ENCODE measurements at regions not wholly inside any gene's neighbourhood (a gene's known extent, or its start where the extent isn't known, plus 50 kb on each side); places are given as distances from the start of the nearest gene placed in this dataset.

- H3K79me2 ChIP-seq (ENCODE audit: insufficient read depth, low read length), result no peaks in the 10 kb centered on the region
- TF ChIP-seq EZH2 (IDR thresholded peaks at IDR 0.05; ENCODE audit: borderline replicate concordance, low read length), result no peak
- no peak for TF ChIP-seq CTCF (IDR thresholded peaks at IDR 0.05; ENCODE audit: low read length)
- no peaks in the 10 kb centered on the region for H3K27me3 ChIP-seq (ENCODE audit: insufficient read depth, low read length)
- no peak overlapping the region for H3K4me2 ChIP-seq (ENCODE audit: low read length)
- H3K36me3 ChIP-seq (ENCODE audit: insufficient read depth, low read length), result no peaks in the 10 kb centered on the region
- H2AFZ ChIP-seq (ENCODE audit: low read length), result no peak overlapping the region
- H3K27ac ChIP-seq (ENCODE audit: low read depth, low read length, poor library complexity, severe bottlenecking), result no peak overlapping the region
- no peaks in the 10 kb centered on the region for H3K9me2 ChIP-seq (ENCODE audit: low read depth, low read length)
- H3K9me3 ChIP-seq (ENCODE audit: low read length), result no peaks in the 10 kb centered on the region
- H3K9ac ChIP-seq (ENCODE audit: low read length), result no peak overlapping the region
- H3K4me1 ChIP-seq (ENCODE audit: insufficient read depth, low read length, severe bottlenecking), result no peaks in the 10 kb centered on the region
- H4K20me1 ChIP-seq (ENCODE audit: insufficient read depth, low read length), result no peaks in the 10 kb centered on the region
- H3F3A ChIP-seq (ENCODE audit: insufficient read depth, low read length), result no peaks in the 10 kb centered on the region
- no peak overlapping the region for H3K4me3 ChIP-seq (ENCODE audit: low read depth, low read length, poor library complexity, severe bottlenecking)
These were observed 165.3 kb upstream of the FAM83B start for GRCh38 chr6:54681267-54681666.

- Histone ChIP-seq H3K27me3 (ENCODE audit: insufficient read depth, low read length) (no peaks in the 10 kb centered on the region), H3K4me3 (ENCODE audit: low read depth, low read length, poor library complexity, severe bottlenecking) (no peak overlapping the region), H3K9me3 (ENCODE audit: low read length) (no peaks in the 10 kb centered on the region), H3K4me2 (ENCODE audit: low read length) (no peak overlapping the region), H3K36me3 (ENCODE audit: insufficient read depth, low read length) (no peaks in the 10 kb centered on the region), H3K9me2 (ENCODE audit: low read depth, low read length) (no peaks in the 10 kb centered on the region), H3K4me1 (ENCODE audit: insufficient read depth, low read length, severe bottlenecking) (no peaks in the 10 kb centered on the region), H3K9ac (ENCODE audit: low read length) (no peak overlapping the region), H3K27ac (ENCODE audit: low read depth, low read length, poor library complexity, severe bottlenecking) (no peak overlapping the region), H3K79me2 (ENCODE audit: insufficient read depth, low read length) (no peaks in the 10 kb centered on the region), H2AFZ (ENCODE audit: low read length) (no peak overlapping the region), H4K20me1 (ENCODE audit: insufficient read depth, low read length) (no peaks in the 10 kb centered on the region), H3F3A (ENCODE audit: insufficient read depth, low read length) (no peaks in the 10 kb centered on the region)
- TF ChIP-seq EZH2 (IDR thresholded peaks at IDR 0.05; ENCODE audit: borderline replicate concordance, low read length), result no peak
- TF ChIP-seq CTCF (IDR thresholded peaks at IDR 0.05; ENCODE audit: low read length), result no peak
These were observed 164.6 kb upstream of the FAM83B start for GRCh38 chr6:54681987-54682386.

- H3K9me2 ChIP-seq (ENCODE audit: low read depth, low read length), result no peaks in the 10 kb centered on the region
- H3F3A ChIP-seq (ENCODE audit: insufficient read depth, low read length), result no peaks in the 10 kb centered on the region
- TF ChIP-seq CTCF (IDR thresholded peaks at IDR 0.05; ENCODE audit: low read length) (no peak), EZH2 (IDR thresholded peaks at IDR 0.05; ENCODE audit: borderline replicate concordance, low read length) (no peak)
- H2AFZ ChIP-seq (ENCODE audit: low read length), result no peak overlapping the region
- H3K27ac ChIP-seq (ENCODE audit: low read depth, low read length, poor library complexity, severe bottlenecking), result no peak overlapping the region
- no peaks in the 10 kb centered on the region for H3K36me3 ChIP-seq (ENCODE audit: insufficient read depth, low read length)
- no peaks in the 10 kb centered on the region for H3K4me1 ChIP-seq (ENCODE audit: insufficient read depth, low read length, severe bottlenecking)
- H4K20me1 ChIP-seq (ENCODE audit: insufficient read depth, low read length), result no peaks in the 10 kb centered on the region
- no peaks in the 10 kb centered on the region for H3K79me2 ChIP-seq (ENCODE audit: insufficient read depth, low read length)
- no peaks in the 10 kb centered on the region for H3K27me3 ChIP-seq (ENCODE audit: insufficient read depth, low read length)
- H3K9ac ChIP-seq (ENCODE audit: low read length), result no peak overlapping the region
- no peak overlapping the region for H3K4me2 ChIP-seq (ENCODE audit: low read length)
- no peaks in the 10 kb centered on the region for H3K9me3 ChIP-seq (ENCODE audit: low read length)
- no peak overlapping the region for H3K4me3 ChIP-seq (ENCODE audit: low read depth, low read length, poor library complexity, severe bottlenecking)
These were observed 157.0 kb upstream of the FAM83B start for GRCh38 chr6:54689620-54690019.

Data from OCI-LY1 (cell line).